ENCODE measurements at regions not wholly inside any gene's neighbourhood (a gene's known extent, or its start where the extent isn't known, plus 50 kb on each side); places are given as distances from the start of the nearest gene placed in this dataset.

- TF ChIP-seq NFYB (CRISPR knock-in tag; conservative IDR thresholded peaks at IDR 0.05; ENCODE audit: low read depth) (no peak), GTF2I (CRISPR knock-in tag; conservative IDR thresholded peaks at IDR 0.05) (no peak), USF2 (CRISPR knock-in tag; IDR thresholded peaks at IDR 0.05) (no peak), ZBTB43 (CRISPR knock-in tag; IDR thresholded peaks at IDR 0.05) (no peak), ESRRA (CRISPR knock-in tag; IDR thresholded peaks at IDR 0.05; ENCODE audit: borderline replicate concordance) (no peak), SOX15 (CRISPR knock-in tag; IDR thresholded peaks at IDR 0.05) (no peak), TEAD4 (CRISPR knock-in tag; IDR thresholded peaks at IDR 0.05) (no peak), ZNF671 (CRISPR knock-in tag; IDR thresholded peaks at IDR 0.05) (no peak), CREB1 (CRISPR knock-in tag; IDR thresholded peaks at IDR 0.05) (no peak)
- TF ChIP-seq, protein P1, sequence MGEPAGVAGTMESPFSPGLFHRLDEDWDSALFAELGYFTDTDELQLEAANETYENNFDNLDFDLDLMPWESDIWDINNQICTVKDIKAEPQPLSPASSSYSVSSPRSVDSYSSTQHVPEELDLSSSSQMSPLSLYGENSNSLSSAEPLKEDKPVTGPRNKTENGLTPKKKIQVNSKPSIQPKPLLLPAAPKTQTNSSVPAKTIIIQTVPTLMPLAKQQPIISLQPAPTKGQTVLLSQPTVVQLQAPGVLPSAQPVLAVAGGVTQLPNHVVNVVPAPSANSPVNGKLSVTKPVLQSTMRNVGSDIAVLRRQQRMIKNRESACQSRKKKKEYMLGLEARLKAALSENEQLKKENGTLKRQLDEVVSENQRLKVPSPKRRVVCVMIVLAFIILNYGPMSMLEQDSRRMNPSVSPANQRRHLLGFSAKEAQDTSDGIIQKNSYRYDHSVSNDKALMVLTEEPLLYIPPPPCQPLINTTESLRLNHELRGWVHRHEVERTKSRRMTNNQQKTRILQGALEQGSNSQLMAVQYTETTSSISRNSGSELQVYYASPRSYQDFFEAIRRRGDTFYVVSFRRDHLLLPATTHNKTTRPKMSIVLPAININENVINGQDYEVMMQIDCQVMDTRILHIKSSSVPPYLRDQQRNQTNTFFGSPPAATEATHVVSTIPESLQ (CRISPR knock-in tag; IDR thresholded peaks at IDR 0.05), result no peak
Observed at GRCh38 chr13:89310943-89311672, 1639.9 kb downstream of the SLITRK5 start (continued).

DNA sequence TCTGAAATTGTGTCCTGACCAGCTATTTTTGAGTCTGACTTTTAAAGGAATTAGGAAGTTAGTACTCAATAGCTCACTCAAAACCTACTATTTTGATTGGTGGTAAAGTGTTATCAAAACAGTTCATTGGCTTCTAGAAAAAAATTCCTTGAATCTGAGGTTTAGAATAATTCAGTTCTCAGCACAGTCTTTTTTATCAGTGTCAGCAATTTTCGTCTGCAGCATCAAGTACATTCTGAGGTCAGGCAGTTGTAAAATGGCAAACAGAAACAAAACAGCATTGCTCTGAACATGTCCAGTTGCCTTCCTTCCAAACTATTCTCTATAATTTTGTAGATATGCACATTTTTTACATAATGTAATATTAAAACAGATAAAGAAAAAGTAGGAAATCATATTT, 1644.1 kb downstream of the SLITRK5 start:
- ATAC-seq (no peak), DNase-seq (ENCODE audit: low spot score) (no peak)
- Mint-ChIP-seq H3K36me3 (no peaks in the 10 kb centered on the region), H3K27ac (no peak overlapping the region), H3K4me3 (no peak overlapping the region), H3K9me3 (peaks cover 8% of the 10 kb centered on the region; the same call in 1 of the 2 replicates), H3K4me1 (no peaks in the 10 kb centered on the region), H3K27me3 (ENCODE audit: low read depth) (no peaks in the 10 kb centered on the region)
- POLR2A ChIA-PET, result no interaction called here
- CTCF ChIA-PET, result no interaction called here
- TF ChIP-seq ZNF416 (CRISPR knock-in tag; IDR thresholded peaks at IDR 0.05), result no peak
- TF ChIP-seq GRHL2 (CRISPR knock-in tag; IDR thresholded peaks at IDR 0.05; ENCODE audit: insufficient replicate concordance, severe bottlenecking), result no peak
- TF ChIP-seq CREM (CRISPR knock-in tag; IDR thresholded peaks at IDR 0.05), result no peak
- TF ChIP-seq, protein P2, sequence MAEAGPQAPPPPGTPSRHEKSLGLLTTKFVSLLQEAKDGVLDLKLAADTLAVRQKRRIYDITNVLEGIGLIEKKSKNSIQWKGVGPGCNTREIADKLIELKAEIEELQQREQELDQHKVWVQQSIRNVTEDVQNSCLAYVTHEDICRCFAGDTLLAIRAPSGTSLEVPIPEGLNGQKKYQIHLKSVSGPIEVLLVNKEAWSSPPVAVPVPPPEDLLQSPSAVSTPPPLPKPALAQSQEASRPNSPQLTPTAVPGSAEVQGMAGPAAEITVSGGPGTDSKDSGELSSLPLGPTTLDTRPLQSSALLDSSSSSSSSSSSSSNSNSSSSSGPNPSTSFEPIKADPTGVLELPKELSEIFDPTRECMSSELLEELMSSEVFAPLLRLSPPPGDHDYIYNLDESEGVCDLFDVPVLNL (CRISPR knock-in tag; IDR thresholded peaks at IDR 0.05; ENCODE audit: borderline replicate concordance, low read depth), result no peak
- no peak for TF ChIP-seq NFATC4 (CRISPR knock-in tag; IDR thresholded peaks at IDR 0.05)
- TF ChIP-seq TEAD4 (CRISPR knock-in tag; IDR thresholded peaks at IDR 0.05), result no peak
- TF ChIP-seq ZNF121 (CRISPR knock-in tag; IDR thresholded peaks at IDR 0.05), result no peak
- TF ChIP-seq, protein P3, sequence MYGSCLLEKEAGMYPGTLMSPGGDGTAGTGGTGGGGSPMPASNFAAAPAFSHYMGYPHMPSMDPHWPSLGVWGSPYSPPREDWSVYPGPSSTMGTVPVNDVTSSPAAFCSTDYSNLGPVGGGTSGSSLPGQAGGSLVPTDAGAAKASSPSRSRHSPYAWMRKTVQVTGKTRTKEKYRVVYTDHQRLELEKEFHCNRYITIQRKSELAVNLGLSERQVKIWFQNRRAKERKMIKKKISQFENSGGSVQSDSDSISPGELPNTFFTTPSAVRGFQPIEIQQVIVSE (CRISPR knock-in tag; IDR thresholded peaks at IDR 0.05; ENCODE audit: borderline replicate concordance), result no peak
- TF ChIP-seq RORB (CRISPR knock-in tag; IDR thresholded peaks at IDR 0.05), result no peak
- TF ChIP-seq ZNF532 (CRISPR knock-in tag; IDR thresholded peaks at IDR 0.05; ENCODE audit: borderline replicate concordance), result no peak
- TF ChIP-seq, protein P4, sequence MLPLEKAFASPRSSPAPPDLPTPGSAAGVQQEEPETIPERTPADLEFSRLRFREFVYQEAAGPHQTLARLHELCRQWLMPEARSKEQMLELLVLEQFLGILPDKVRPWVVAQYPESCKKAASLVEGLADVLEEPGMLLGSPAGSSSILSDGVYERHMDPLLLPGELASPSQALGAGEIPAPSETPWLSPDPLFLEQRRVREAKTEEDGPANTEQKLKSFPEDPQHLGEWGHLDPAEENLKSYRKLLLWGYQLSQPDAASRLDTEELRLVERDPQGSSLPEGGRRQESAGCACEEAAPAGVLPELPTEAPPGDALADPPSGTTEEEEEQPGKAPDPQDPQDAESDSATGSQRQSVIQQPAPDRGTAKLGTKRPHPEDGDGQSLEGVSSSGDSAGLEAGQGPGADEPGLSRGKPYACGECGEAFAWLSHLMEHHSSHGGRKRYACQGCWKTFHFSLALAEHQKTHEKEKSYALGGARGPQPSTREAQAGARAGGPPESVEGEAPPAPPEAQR (CRISPR knock-in tag; IDR thresholded peaks at IDR 0.05), result no peak
- no peak for TF ChIP-seq NR1H2 (CRISPR knock-in tag; IDR thresholded peaks at IDR 0.05)
- TF ChIP-seq FOXJ3 (CRISPR knock-in tag; IDR thresholded peaks at IDR 0.05; ENCODE audit: borderline replicate concordance), result no peak
- no peak for TF ChIP-seq JUN (CRISPR knock-in tag; IDR thresholded peaks at IDR 0.05)
- TF ChIP-seq ZNF263 (CRISPR knock-in tag; IDR thresholded peaks at IDR 0.05; ENCODE audit: low read depth), result no peak
